ENCODE measurements at regions not wholly inside any gene's neighbourhood (a gene's known extent, or its start where the extent isn't known, plus 50 kb on each side); places are given as distances from the start of the nearest gene placed in this dataset.
A peak's percentile ranks its signal among the peaks of the same experiment; 100 is the strongest.

DNA sequence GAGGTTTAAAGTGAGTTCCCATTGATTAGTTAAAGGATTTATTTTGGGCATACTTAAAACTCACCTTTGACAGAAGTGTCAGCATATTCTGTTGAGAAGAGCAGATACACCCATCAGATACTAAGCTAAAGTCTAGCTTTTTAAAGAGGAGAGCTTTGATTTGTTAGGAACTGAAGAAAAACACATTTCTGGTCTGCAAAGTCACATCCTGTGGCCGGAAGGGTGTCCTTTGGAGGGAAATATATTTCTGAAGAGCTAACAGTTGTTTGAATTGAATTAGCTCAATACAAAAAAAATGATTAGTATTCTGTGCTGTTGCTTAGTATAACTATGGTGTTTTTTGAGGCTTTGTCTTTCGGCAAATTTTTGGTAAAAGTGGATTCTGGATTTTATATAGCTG lies 302.7 kb downstream of the RFPL4B start:
- BruUV-seq (replicated peaks) = no TSS peak
- no peaks in the 10 kb centered on the region for H3K36me3 ChIP-seq (ENCODE audit: control insufficient read depth in 2 of 2, extremely low read depth in 1 of 2, insufficient read depth in 2 of 2, low read length in 2 of 2)
- intact Hi-C loops (cut with micrococcal nuclease) (no loop called here), dilution Hi-C loops (cut with MboI; ENCODE audit: extremely low pct_ligation_motif_present, low sequenced_read_pairs) (no loop called here)
- peaks cover 25% of the 10 kb centered on the region for H3K4me1 ChIP-seq (ENCODE audit: control insufficient read depth, extremely low read depth, insufficient read depth, low read length)
- no peak overlapping the region for H3K9ac ChIP-seq (replicated peaks; ENCODE audit: extremely low read depth, insufficient read depth, low read length)
- no peaks in the 10 kb centered on the region for H3K27me3 ChIP-seq (ENCODE audit: control insufficient read depth in 2 of 2, insufficient read depth in 2 of 2, low read length in 2 of 2)
- no peaks in the 10 kb centered on the region for H3K79me2 ChIP-seq (ENCODE audit: control insufficient read depth, insufficient read depth, low read length)
- peak overlapping the region; percentile 48 for H3K27ac ChIP-seq (ENCODE audit: insufficient read depth, low read depth, low read length)
- no peaks in the 10 kb centered on the region for H3K9me1 ChIP-seq (replicated peaks; ENCODE audit: control insufficient read depth, extremely low read depth, insufficient read depth, low read length)
- H2AFZ ChIP-seq (ENCODE audit: low read depth, low read length) = peak overlapping the region; percentile 68
- FAIRE-seq (peak; percentile 59), DNase-seq (ENCODE audit: low read depth, low spot score) (peak; percentile 69)
- ChIA-PET CTCF (interaction anchor here (1.0 to 1.6 kb wide), 4 partner anchors 12 to 1209 kb away, joined by 4 to 6 read pairs (median 4); no protein-coding TSS in a partner anchor), POLR2A (no interaction called here)
- H3K9me3 ChIP-seq (replicated peaks; ENCODE audit: control insufficient read depth, insufficient read depth, low read length) = no peaks in the 10 kb centered on the region
- TF ChIP-seq FOS (IDR thresholded peaks at IDR 0.05; ENCODE audit: borderline replicate concordance, insufficient read depth, low read length) (peak; percentile 33), POLR2A (IDR thresholded peaks at IDR 0.05; ENCODE audit: low read depth, low read length) (no peak), JUN (IDR thresholded peaks at IDR 0.05; ENCODE audit: borderline replicate concordance, insufficient read depth, insufficient read length, low read depth) (peak; percentile 41), POLR2AphosphoS5 (IDR thresholded peaks at IDR 0.05; ENCODE audit: insufficient read depth, low read depth, low read length) (peak; percentile 57)
- H3K4me3 ChIP-seq (replicated peaks in 1 of 3; ENCODE audit: insufficient read depth in 1 of 3, low read depth in 1 of 3, low read length in 3 of 3) = no peak overlapping the region
- H3K4me2 ChIP-seq (ENCODE audit: insufficient read depth, low read length) = peak overlapping the region; percentile 65
- H4K20me1 ChIP-seq (replicated peaks; ENCODE audit: control insufficient read depth, extremely low read depth, insufficient read depth, low read length) = no peaks in the 10 kb centered on the region

- FAIRE-seq = no peak
Observed at GRCh38 chr6:112651239-112651638, 304.1 kb downstream of the RFPL4B start.

More at GRCh38 chr6:112651239-112651638, 304.1 kb downstream of the RFPL4B start:
- BruUV-seq (replicated peaks) = no TSS peak
- H3K79me2 ChIP-seq (ENCODE audit: control insufficient read depth, insufficient read depth, low read length) = no peaks in the 10 kb centered on the region
- dilution Hi-C loops (cut with MboI; ENCODE audit: extremely low pct_ligation_motif_present, low sequenced_read_pairs) (no loop called here), intact Hi-C loops (cut with micrococcal nuclease) (no loop called here)
- H3K9me3 ChIP-seq (replicated peaks; ENCODE audit: control insufficient read depth, insufficient read depth, low read length) = no peaks in the 10 kb centered on the region
- H3K27ac ChIP-seq (ENCODE audit: insufficient read depth, low read depth, low read length) = no peak overlapping the region
- POLR2A ChIA-PET = no interaction called here
- no peak overlapping the region for H3K4me3 ChIP-seq (replicated peaks in 1 of 3; ENCODE audit: insufficient read depth in 1 of 3, low read depth in 1 of 3, low read length in 3 of 3)
- H3K36me3 ChIP-seq (ENCODE audit: control insufficient read depth in 2 of 2, extremely low read depth in 1 of 2, insufficient read depth in 2 of 2, low read length in 2 of 2) = no peaks in the 10 kb centered on the region
- TF ChIP-seq JUN (IDR thresholded peaks at IDR 0.05; ENCODE audit: borderline replicate concordance, insufficient read depth, insufficient read length, low read depth) (no peak), GATA2 (IDR thresholded peaks at IDR 0.05; ENCODE audit: insufficient read depth, insufficient read length, low read depth, low read length) (peak; percentile 40), POLR2A (IDR thresholded peaks at IDR 0.05; ENCODE audit: low read depth, low read length) (no peak), CTCF (IDR thresholded peaks at IDR 0.05; ENCODE audit: extremely low read depth in 1 of 2, insufficient read depth in 1 of 2, low read depth in 1 of 2, low read length in 2 of 2) (no peak)
- no peak overlapping the region for H3K9ac ChIP-seq (replicated peaks; ENCODE audit: extremely low read depth, insufficient read depth, low read length)
- no peak for DNase-seq (ENCODE audit: low read depth, low spot score)
- H3K27me3 ChIP-seq (ENCODE audit: control insufficient read depth in 2 of 2, insufficient read depth in 2 of 2, low read length in 2 of 2) = no peaks in the 10 kb centered on the region
- H2AFZ ChIP-seq (ENCODE audit: low read depth, low read length) = peak overlapping the region; percentile 71
- no peaks in the 10 kb centered on the region for H4K20me1 ChIP-seq (replicated peaks; ENCODE audit: control insufficient read depth, extremely low read depth, insufficient read depth, low read length)
- CTCF ChIA-PET = interaction anchor here (0.7 to 1.2 kb wide), 2 partner anchors 18 to 1239 kb away, joined by 3 to 5 read pairs; no protein-coding TSS in a partner anchor
- no peaks in the 10 kb centered on the region for H3K9me1 ChIP-seq (replicated peaks; ENCODE audit: control insufficient read depth, extremely low read depth, insufficient read depth, low read length)
- no peak overlapping the region for H3K4me2 ChIP-seq (ENCODE audit: insufficient read depth, low read length)
- H3K4me1 ChIP-seq (ENCODE audit: control insufficient read depth, extremely low read depth, insufficient read depth, low read length) = peaks cover 25% of the 10 kb centered on the region

All from endothelial cell of umbilical vein (primary cell).